HG03280 (cell line): ENCODE measurements at regions not wholly inside any gene's neighbourhood (a gene's known extent, or its start where the extent isn't known, plus 50 kb on each side); places are given as distances from the start of the nearest gene placed in this dataset.

Experiments used
- ATAC-seq: cut with Tn5 transposase; IDR thresholded peaks from one replicate; pipeline ENCODE4 v1.9.1; 2021; ENCODE audit warnings: mild to moderate bottlenecking, moderate library complexity; ENCODE audit not compliant: unreplicated experiment

DNA sequence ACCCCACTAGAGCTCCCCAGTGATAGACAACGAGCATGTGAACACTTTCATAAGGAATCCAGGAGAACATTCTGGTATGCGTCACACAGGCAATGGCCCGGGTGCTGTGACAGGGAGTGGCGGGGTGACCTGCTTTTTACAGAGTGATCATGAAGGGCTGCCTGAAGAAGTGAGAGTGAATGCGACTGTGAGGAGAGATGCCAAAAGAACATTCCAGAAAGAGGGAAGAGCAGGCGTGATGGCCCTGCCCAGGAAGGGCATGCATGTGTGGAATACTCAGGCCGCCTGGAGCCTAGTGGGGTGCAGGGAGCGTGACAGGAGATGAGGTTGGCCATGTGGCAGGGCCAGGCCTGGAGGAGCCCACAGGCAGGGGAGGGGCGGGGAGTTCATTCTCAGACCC is 53.8 kb downstream of the FZD10 start:
- ATAC-seq = no peak

DNA sequence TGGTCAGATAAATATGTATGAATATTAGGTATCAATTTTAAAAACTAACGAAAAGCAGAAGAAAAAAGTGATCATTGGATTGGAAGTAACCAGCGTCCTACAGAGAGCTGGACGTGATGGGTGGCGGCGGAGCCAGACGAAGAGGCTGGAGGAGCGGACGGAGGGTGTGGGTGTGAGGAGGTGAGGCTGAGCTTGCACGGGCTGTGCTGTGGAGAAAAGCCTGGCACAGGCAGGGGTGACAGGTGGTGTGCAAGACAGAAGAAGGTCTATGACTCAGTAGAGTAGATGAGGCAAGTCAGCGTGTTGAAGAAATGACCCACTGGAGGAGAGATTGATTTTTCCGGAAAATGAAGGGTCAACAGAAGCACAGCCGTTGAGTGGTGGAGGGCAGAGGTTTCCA is 56.4 kb downstream of the FZD10 start:
- ATAC-seq = no peak

DNA sequence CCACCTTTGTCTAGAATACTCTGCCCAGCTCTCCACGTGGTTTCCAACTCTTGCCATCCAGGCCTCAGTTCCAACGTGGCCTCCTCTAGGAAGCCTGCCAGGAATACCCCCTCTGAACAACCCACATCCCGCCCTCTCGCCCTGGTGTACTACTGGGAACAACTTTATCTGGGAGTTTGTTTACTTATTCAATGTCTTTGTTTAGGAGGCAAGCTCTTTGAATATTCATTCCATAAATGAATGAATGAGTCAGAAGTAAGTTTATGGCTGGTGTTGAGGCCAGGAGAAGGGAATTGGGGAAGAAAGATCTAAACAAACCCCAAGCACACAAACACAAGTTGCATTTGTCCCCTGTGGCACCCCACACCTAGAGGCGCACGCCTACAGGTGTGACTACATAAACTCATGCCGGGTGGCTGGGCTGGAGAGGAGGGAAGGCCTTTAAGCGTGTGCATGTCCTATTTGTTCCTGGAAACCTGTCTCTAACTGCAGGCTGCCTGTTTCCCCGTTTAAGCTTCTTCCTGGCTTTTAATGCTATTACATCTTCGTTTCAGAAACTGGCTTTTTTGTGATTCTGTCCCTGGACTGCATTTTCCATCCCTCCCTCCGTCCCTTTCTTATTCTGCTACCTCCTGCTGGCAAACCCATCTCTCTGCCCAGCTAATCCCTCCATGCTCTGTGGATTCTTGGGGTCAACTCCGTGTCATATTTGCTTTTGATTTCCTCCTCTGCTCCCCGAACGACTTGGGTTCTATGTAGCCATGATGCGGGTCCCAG is 57.9 kb downstream of the FZD10 start:
- ATAC-seq = no peak

DNA sequence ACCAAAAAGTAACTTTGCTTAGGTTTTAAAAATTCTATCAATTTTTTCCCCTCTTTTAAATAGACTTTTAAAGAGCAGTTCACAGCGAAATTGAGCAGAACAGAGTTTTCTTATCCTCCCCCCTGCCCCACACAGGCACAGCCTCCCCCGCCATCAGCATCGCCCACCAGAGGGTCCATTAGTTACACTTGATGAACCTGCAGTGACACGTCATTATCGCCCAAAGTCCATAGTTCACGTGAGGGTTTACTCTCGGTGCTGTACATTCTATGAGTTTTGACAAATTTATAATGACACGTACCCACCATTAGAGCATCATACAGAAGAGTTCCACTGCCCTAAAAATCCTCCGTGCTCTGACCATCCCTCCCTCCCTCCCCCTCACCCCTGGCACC is 58.4 kb downstream of the FZD10 start:
- ATAC-seq = no peak

DNA sequence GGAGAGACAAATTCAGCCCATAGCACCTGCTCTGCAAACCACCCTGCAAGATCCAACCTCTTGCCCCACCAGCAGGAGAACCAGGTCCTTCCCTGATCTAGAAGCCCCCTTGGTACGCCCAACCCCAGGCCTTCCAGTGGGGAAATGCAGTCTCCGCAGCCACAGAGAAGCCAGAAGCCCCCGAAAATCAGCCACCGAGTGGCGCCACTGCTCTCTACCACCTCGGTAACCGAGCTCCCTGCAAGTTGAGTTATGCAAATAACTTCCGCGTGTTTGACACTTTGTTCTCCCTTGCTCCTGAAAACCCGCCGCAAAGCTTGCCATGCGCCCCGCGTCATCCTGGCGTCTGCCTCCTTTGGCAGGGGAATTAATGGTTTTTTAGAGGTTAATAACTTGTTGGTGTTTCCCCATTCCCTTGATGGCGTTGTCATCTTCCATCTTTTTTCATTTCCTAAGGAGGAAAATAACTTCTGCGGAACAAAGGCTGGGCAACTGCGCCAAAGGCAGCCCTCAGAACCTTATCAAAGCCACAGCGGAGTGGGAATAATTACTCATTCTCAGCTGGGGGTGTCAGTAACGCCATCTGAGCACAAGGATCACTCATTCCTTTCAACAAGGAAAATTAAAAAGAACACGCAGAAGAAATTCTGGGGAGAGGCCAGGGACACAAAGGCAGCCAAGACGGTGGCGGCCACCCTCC is 60.4 kb downstream of the FZD10 start:
- no peak for ATAC-seq

DNA sequence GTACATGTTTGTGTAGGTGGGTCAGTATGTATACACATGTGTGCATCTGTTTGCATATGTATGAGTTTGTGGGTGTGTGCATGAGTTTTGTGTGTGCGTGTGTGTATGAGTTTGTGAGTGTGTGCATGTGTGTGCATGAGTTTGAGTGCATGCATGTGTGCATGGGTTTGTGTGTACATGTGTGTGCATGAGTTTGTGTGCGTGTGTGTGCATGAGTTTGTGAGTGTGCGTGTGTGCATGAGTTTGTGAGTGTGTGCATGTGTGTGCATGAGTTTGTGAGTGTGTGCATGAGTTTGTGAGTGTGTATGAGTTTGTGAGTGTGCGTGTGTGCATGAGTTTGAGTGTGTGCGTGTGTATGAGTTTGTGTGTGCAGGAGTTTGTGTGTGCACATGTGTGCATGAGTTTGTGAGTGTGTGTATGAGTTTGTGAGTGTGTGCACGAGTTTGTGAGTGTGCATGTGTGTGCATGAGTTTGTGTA is 61.5 kb downstream of the FZD10 start:
- ATAC-seq = no peak

DNA sequence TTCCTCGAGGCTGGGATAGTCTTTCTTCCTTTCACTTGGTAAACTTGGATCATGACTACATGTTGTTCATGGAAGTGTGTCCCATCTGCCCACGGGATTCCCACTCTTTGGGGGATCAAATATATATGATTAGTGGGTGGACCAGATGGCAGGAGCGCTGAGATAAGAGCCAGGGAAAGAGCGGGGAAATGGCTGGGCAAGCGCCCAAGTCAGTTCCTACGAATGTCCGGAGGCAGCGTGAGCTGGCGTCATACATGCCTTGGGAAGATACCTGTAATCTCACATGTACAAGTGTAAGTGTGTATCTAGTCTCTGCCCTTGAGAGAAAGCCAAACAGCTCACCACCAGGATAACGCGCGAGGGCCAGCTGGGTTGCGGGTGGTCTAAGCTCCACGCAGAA is 62.3 kb downstream of the FZD10 start:
- no peak for ATAC-seq

DNA sequence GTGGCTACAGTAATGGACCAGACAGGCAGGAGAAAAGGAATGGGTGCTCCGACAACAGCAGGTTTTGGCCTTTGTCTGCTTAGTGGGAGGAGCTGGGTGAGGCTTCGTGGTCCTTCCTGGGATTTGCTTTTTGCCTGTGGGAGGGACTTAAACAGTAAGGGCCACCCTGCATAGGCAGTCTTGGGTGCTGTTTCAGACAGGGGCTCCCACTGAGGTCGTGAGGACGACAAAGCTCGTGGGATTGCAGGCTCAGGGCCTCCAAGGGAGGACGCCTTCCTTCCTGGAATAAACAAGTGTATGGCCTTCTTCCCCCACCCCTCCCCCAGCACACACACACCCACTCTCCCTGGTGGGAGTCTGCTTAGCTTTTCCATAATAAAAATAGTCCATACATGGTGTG is 63.1 kb downstream of the FZD10 start:
- ATAC-seq = no peak

DNA sequence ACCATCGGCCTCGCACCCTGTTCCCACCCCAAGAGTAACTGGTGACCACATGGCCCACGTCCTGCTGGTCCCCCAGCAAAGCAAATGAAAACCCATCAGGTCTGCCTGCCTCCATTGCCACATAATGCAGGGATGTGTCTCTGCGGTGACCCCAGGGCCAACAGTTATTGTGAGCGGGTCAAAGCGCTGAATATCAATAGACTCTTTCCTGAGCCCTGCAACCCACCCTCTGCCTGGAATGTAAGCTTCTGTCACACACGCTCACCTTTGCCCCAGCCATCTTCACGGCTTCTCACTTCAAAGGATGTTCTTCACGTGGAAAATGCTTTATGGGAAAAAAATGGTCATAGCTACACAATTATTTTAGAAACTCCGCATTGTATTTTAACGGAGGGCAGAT is 63.9 kb downstream of the FZD10 start:
- no peak for ATAC-seq

DNA sequence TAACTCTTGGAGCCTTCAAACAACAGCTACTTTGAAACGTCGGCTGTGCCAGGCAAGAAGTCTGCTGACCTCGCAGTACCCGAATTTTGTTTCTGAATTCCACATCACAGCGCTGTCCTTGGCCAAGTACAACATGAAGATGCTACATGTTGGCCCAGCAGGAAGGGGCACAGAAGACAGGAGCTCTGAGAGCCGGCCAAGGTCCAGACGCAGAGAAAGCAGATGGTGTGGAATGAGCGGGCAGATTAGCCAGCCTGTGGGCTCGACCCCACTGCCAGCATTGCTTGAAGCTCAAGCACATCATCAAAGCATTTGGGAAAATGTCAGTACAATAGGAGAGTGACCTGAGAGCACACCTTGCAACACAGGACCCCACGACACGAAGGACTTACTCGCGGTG is 64.5 kb downstream of the FZD10 start:
- no peak for ATAC-seq

DNA sequence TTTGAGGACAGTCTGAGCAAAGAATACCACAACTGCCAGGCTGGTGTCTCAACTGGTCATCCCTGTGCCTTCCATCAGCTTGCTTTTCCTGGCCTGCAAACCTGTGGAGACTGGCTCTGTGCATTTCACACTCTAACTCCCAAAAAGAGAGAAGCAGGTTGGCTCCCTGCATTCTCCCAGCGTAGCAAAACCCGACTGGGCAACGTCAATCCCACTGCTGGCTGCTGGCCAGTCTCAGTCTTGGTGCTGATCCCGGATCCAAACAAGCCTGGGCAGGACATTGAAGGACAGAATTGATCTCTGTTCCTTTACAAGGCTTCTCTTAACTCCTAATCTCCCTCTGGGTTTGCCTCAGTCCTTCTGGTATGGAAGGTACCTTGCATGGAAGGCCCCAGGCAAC is 65.4 kb downstream of the FZD10 start:
- ATAC-seq = no peak

DNA sequence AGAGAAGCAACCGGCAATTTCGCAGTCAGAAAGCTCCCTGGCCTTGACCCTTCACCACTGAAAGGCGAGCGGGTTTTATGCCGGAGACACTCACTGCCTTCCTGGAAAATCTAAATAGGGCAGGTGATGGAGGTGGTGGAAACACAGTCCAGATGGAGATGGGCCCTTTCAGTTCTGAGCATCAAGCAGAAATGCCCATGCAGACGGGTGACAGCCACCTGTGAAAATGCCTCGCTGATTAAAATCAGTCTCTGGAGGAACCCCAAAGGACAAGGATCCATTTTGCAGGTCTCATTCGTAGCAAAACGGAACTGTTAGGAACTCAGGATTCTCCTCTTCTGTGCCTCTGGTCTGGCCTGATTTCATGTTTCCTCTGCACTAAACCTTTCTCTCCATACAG is 74.2 kb downstream of the FZD10 start:
- ATAC-seq = no peak

DNA sequence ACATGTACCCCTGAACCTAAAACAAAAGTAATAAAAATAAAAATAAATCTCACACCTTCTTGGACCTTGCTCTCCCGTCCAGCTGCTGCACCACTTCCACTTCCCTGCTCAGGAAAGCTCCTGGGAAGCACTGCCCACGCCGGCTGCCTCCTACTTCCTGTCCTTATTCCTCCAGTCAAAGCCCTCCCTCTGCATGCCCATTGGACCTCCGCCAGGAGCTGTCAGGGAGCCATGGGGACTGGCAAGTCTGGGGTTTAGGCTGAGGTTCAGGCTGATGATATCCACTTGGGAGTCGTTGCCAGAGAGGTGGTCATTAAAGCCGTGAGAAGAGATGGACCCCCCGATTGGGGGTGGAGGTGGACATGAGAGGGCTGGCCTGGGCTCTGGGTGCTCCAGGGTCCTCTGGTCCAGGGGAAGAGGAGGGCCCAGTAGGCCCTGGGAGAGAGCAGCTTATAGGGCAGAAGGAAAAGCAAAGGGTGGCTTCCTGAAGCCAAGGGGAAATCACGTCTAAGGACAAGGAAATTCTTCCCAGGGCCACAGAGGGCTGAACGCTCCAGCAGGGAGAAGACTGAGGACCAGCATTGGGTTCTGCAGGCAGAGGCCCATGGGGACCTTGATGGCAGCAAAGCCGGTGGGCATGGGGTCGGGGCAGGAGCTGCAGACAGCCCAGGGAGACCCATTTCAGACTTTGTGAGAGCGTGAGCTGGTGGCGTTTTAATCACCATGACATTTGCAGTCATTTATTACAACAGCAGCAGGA is 78.7 kb downstream of the FZD10 start:
- ATAC-seq = no peak

DNA sequence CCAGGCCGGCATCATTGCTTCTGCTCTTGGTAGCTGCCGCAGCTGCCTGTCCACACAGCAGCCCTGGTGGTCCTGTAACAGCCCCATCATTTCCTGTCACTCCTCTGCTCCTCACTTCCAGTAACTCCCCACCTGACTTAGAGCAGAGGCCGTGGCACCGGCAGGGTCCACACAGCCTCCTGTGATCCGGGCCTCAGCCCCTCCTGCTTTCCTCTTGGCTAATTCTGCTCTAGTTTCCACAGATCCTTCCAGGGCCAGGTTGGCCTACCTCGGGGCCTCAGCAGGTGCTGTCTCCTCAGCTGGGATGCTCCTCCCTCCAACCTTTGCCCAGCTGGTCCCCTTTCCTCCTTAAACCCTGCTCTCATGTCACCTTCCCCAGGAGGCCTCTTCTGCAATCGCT is 80.2 kb downstream of the FZD10 start:
- no peak for ATAC-seq

DNA sequence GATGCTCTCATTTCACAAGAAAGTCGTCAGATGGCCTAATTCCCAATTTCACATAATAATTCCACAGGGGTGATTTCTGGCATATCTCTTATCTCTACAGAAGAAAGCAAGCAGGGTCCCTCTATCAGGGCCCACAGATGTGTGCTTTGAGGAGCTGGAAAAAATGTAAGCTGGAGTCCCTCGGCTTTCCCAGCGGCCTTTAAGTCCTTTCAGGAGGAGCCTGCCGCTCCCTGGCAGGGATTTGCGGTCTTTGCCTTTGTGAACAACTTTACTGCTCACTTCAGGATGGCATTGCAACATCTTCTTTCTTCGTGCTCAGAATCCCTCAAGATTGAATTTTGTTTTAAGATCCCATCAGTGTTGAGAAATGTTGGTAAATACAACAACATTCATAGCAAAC is 83.0 kb downstream of the FZD10 start:
- no peak for ATAC-seq

DNA sequence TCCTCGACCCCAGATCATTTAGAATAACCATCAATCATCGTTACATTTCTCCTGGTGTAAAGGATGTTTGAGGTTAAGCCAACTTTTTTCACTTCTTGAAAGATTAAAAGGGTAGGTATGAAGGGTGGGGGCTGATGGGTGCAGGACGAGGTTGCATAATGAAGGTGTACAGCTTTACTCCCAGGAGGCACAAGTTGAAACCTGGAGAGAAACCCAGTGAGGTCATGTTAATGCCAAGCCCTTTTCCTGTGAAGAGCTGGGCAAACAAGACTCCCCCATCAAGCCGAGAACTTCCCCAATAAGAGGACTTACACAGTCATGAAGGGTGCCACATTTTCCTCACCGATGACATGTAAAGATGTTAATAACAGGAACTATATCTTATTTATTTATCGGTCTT is 84.3 kb downstream of the FZD10 start:
- no peak for ATAC-seq

DNA sequence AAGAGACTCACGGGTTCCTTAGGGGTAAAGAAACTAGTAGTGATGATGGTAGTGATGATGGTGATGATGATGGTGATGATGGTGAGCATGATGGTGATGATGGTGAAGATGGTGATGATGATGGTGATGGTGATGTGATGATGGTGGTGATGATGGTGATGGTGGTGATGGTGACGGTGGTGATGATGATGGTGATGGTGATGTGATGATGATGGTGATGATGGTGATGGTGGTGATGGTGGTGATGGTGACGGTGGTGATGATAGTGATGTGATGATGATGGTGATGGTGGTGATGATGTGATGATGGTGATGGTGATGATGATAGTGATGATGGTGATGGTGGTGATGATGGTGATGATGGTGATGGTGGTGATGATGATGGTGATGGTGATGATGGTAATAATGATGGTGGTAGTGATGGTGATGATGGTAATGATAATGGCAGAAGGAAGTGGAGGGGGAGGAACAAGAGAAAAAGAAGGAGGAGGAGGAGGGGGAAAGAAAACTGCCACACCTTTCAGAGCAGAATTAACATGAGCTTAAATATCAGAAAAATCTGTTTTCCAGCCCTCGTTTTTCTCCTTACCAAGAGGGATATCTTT is 85.5 kb downstream of the FZD10 start:
- no peak for ATAC-seq

DNA sequence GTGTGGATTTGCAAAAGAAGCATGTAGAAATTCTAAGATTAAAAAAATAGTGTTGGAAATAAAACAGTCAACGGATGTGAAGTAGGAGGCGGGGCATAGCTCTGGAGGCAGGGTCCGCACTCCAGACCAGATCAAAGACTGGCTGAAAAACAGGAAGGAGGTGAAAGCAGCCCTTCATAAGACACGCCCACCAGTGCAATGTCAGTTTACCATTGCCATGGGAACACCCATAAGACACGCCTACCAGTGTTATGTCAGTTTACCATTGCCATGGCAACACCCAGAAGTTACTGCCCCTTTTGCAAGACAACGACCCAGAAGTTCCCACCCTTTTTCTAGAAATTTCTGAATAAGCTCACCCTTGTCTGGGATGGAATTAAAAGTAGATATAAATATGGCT is 87.1 kb downstream of the FZD10 start:
- no peak for ATAC-seq

DNA sequence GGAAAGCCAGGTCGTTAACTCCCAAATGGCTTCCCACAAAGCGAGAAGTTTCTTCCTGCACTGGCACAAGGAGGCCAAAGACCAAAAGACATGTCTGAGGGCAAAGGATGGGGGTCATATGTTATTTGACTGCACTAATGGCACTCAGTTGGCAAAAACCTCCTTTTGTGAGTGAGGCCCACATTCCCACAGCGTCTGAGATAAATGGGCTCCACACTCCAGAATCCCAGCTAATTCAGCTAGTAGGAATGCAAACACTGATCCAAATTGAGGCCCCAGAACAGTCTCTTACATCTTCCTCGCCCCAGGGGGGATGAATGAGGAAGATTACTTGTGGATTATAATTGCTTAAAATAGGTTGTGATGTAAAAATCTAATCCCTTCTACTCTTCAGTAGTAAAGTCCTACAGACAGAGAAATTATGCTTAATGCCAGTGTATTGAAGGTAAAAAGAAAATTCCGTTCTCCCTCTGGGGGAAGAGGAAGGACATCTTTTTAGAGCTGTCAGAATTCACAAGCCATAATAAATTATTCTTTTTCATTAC is 86.4 kb upstream of the PIWIL1 start:
- no peak for ATAC-seq

DNA sequence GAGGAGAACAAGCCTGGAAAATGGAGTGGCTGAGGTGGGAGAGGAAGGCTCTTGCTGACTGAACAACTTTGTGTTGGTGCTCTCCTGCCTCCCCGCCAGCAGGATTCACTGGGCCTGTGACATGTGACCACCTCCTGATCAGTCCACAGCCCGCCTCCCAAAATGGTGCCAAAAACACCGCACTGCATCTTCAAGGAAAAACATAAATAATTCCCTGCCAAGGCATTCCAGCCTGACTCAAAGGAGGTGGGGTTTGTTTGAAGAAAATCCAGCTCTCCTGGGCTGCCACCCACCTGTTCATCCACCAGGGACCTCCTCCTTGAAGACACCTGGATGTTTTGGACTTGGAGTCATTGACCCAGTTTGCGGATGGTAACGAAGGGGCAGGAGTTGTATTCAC is 83.8 kb upstream of the PIWIL1 start:
- no peak for ATAC-seq
